Heart left ventricle (tissue), 16 donors: ENCODE measurements at regions not wholly inside any gene's neighbourhood (a gene's known extent, or its start where the extent isn't known, plus 50 kb on each side); places are given as distances from the start of the nearest gene placed in this dataset.
"Not testable (repeated sequence)": the region's sequence is repeated elsewhere in the genome, so short reads cannot be mapped to it uniquely, and the experiment has no call there.

Experiments used
- ATAC-seq, 4 donors: fragments of 200-7000 bp; cut with Tn5 transposase; one replicate each; pipeline ENCODE4 v1.9.1; 2020 to 2022; ENCODE audit warnings: moderate library complexity in 4 of 4, mild to moderate bottlenecking in 3 of 4, moderate number of reproducible peaks in 1 of 4
- DNase-seq, 5 donors: peaks; one replicate each; pipeline ENCODE4 v3.0.0-alpha.2; 2020
- H3K27ac ChIP-seq, 12 donors: fragments of 200-600 bp; sonication (generic) in 4 of 12; one replicate each; pipeline versions ENCODE4 v1.5.0 to v1.8.0; 2016 to 2022; ENCODE audit warnings: mild to moderate bottlenecking in 2 of 12
- H3K27me3 ChIP-seq, 9 donors: fragments of 200-600 bp; sonication (generic) in 2 of 9; one replicate each; pipeline versions ENCODE4 v1.5.1 to v1.8.0; 2016 to 2022; ENCODE audit warnings: mild to moderate bottlenecking in 3 of 9
- H3K36me3 ChIP-seq, 9 donors: fragments of 200-600 bp; sonication (generic) in 2 of 9; one replicate each; pipeline versions ENCODE4 v1.5.0 to v1.8.0; 2018 to 2022; ENCODE audit warnings: mild to moderate bottlenecking in 2 of 9
- H3K4me1 ChIP-seq, 12 donors: fragments of 200-600 bp; sonication (generic) in 4 of 12; one replicate each; pipeline versions ENCODE4 v1.5.0 to v1.8.0; 2016 to 2022; ENCODE audit warnings: mild to moderate bottlenecking in 3 of 12
- H3K4me3 ChIP-seq, 12 donors: fragments of 200-600 bp; sonication (generic) in 4 of 12; one replicate each; pipeline versions ENCODE4 v1.5.0 to v1.8.0; 2017 to 2022; ENCODE audit warnings: mild to moderate bottlenecking in 9 of 12, moderate library complexity in 4 of 12
- H3K9me3 ChIP-seq, 12 donors: fragments of 200-600 bp; sonication (generic) in 4 of 12; one replicate each; pipeline versions ENCODE4 v1.5.0 to v1.8.0; 2016 to 2022; ENCODE audit warnings: mild to moderate bottlenecking in 1 of 12
- POLR2A ChIP-seq, 2 donors: fragments of 450-650 bp; IDR thresholded peaks; one replicate each; pipeline ENCODE4 v1.6.1; 2017; ENCODE audit warnings: antibody characterized with exemption in 2 of 2, mild to moderate bottlenecking in 2 of 2, moderate library complexity in 2 of 2
- WGBS, 4 donors: extraction: QIAGEN DNeasy Blood & Tissue Kit in 2 of 4; methylation state at CpG; one replicate each; pipeline versions ENCODE4 v1.1.5 to v1.1.7; 2013 to 2018; 5-methylcytosine and 5-hydroxymethylcytosine counted together
- intact Hi-C, 10 donors: fragments of 100-400 bp; cut with DNase I; formaldehyde crosslinking; loops; one replicate each; pipeline versions ENCODE4 v1.11.1 to v1.14.2; 2022
- TF ChIP-seq, protein P1 (sequence below), 12 donors: fragments of 200-600 bp; sonication (generic) in 4 of 12; IDR thresholded peaks; one replicate each; pipeline versions ENCODE4 v1.5.0 to v1.8.0; 2018 to 2022; ENCODE audit warnings: antibody characterized with exemption in 12 of 12, mild to moderate bottlenecking in 5 of 12
- donor health status: ischemic (EF 13 %, LVEDD 7.1; RV severe dilation, severe dysfunction).
- donor health status: healthy with polysubstance abuse.
- donor health status: DM: no; HTN: yes; CAD: no.
- donor health status: DM: no; HTN: no; CAD: no.
- donor health status: ischemic (EF 25% LVEDD 6.9; RV normal size, moderate dysfunction).
- donor health status: ischemic (EF 25% LVEDD 5.7; RV mildly dilated, moderate dysfunction).
- donor health status: healthy.
- donor health status: DM: yes; HTN: yes; CAD: no.
- donor health status: ischemic (EF 35%, LVEDD 5.7; RV mildly dilated, moderate dysfunction).
- donor health status: nonischemic (EF 11% LVEDD 7.7; RV severe dilation, severe dysfunction).
- donor health status: DM: yes; HTN: yes; CAD: no.
- donor health status: PGD.
- donor health status: ischemic (EF 29% LVEDD 5.4; RV normal size, mild dysfunction).
- donor health status: nonischemic (EF 23%, LVEDD 6.1; RV moderate dilation, normal function).

DNA sequence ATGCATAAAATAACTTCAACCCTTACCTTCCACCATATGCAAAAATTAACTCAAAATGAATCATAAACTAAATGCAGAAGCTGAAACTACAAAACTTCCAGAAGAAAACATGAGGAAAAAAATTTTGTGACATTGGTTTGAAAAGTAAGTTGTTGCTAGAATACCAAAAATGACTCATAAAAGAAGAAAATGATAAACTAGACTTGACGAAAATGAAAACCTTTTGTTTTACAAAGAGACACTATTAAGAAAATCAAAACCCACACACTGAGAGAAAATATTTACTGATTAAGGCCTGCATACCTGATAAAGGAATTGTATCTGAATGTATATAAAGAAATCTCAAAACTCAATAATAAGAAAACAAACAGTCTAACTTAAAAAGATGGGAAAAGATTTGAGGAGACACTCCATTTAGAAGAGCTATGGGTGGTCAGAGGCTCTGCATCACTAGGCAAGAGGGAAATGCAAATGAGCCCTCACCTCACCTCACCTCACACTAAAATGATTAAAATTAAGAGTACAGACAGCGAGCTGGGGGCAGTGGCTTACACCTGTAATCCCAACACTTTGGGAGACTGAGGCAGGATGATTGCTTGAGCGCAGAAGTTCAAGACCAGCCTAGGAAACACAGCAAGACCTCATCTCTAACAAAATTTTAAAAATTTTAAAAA lies 97.6 kb upstream of the CST7 start:
- ATAC-seq (no peak), DNase-seq (no peak)
- Histone ChIP-seq H3K27ac (no peak overlapping the region), H3K4me1 (no peaks in the 10 kb centered on the region), H3K9me3 (peaks cover 0 to 33% (median 11%) of the 10 kb centered on the region in 12 donors), H3K27me3 (peaks cover 0 to 14% (median 0%) of the 10 kb centered on the region in 9 donors), H3K36me3 (no peaks in the 10 kb centered on the region), H3K4me3 (no peak overlapping the region)
- intact Hi-C loops, result loop anchor here in 1 of 10 donors (10.0 kb wide), 1 partner anchor 63 kb away; no protein-coding TSS in a partner anchor
- TF ChIP-seq, protein P1, sequence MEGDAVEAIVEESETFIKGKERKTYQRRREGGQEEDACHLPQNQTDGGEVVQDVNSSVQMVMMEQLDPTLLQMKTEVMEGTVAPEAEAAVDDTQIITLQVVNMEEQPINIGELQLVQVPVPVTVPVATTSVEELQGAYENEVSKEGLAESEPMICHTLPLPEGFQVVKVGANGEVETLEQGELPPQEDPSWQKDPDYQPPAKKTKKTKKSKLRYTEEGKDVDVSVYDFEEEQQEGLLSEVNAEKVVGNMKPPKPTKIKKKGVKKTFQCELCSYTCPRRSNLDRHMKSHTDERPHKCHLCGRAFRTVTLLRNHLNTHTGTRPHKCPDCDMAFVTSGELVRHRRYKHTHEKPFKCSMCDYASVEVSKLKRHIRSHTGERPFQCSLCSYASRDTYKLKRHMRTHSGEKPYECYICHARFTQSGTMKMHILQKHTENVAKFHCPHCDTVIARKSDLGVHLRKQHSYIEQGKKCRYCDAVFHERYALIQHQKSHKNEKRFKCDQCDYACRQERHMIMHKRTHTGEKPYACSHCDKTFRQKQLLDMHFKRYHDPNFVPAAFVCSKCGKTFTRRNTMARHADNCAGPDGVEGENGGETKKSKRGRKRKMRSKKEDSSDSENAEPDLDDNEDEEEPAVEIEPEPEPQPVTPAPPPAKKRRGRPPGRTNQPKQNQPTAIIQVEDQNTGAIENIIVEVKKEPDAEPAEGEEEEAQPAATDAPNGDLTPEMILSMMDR (IDR thresholded peaks at IDR 0.05), result no peak
- no peak for TF ChIP-seq POLR2A (IDR thresholded peaks at IDR 0.05)
- WGBS, 4 donors, result 78 to 86% (median 80%) methylated on average over 3 of the region's 3 CpGs

DNA sequence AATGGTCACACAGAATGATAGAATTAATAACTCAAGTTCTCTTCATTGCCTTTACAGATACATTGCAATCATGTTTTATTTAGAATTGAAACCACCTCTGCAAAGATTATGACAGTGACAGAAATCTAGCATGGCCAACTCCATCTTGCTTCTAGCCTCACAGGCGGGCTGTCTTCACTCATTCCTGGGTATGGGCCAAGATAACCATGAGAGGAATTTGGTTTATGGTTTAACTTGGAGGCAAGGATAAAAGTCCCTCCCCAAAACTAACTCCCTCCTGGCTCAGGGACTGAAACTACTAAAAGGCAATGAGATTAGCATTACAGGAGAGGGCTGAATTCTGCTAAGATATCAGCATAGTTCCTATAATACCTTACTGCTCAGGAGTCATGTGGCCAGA lies 95.2 kb upstream of the CST7 start:
- 33 to 67% (median 42%) methylated on average over 1 of the region's 1 CpG for WGBS, 4 donors
- Histone ChIP-seq H3K4me3 (no peak overlapping the region), H3K27me3 (peaks cover 0 to 14% (median 0%) of the 10 kb centered on the region in 9 donors), H3K4me1 (no peaks in the 10 kb centered on the region), H3K27ac (no peak overlapping the region), H3K9me3 (peaks cover 0 to 28% (median 10%) of the 10 kb centered on the region in 12 donors), H3K36me3 (no peaks in the 10 kb centered on the region)
- DNase-seq (no peak), ATAC-seq (no peak)
- TF ChIP-seq POLR2A (IDR thresholded peaks at IDR 0.05), result no peak
- TF ChIP-seq, protein P1 (IDR thresholded peaks at IDR 0.05), result no peak
- intact Hi-C loops, result loop anchor here in 1 of 10 donors (10.0 kb wide), 1 partner anchor 61 kb away; no protein-coding TSS in a partner anchor

DNA sequence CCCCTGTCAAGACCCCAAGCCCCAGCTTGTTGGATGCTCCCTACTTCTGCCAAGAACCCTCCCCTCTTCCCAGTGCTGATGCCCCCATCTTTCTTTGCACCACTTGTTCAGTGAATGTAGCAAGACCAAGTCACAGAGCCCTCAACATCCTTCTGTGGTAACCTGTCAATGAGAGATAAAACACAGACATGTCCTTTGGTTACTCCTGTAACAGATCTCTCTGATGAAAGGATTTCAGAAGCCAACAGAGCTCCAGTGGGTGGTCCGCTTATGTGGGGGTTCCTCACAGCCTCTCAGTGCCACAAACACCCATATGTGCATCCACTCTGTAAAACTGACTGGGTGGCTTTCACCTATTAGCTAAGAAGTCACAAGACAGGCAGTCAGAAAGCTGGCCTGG lies 93.2 kb upstream of the CST7 start:
- whole genome bisulfite sequencing, 4 donors, result 77 to 86% (median 84%) methylated on average over 1 of the region's 1 CpG
- ATAC-seq, result no peak

DNA sequence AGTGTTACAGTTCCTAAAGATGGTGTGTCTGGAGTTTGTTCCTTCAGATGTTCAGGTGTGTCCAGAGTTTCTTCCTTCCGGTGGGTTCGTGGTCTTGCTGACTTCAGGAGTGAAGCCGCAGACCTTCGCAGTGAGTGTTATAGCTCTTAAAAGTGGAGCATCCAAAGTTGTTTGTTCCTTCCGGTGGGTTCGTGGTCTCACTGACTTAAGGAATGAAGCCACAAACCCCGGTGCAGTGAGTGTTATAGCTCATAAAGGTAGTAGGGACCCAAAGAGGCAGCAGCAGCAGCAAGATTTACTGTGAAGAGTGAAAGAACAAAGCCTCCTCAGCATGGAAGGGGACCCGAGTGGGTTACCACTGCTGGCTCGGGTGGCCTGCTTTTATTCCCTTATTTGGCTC lies 90.6 kb upstream of the CST7 start:
- H3K27me3 ChIP-seq, H3K36me3 ChIP-seq, ATAC-seq, DNase-seq, H3K27ac ChIP-seq, H3K4me1 ChIP-seq, H3K4me3 ChIP-seq: not testable (repeated sequence)
- intact Hi-C loops, result loop anchor here in 1 of 10 donors (10.0 kb wide), 1 partner anchor 56 kb away; no protein-coding TSS in a partner anchor
- 80 to 94% (median 86%) methylated on average over 9 of the region's 9 CpGs for WGBS, 4 donors
- peaks cover 0 to 28% (median 10%) of the 10 kb centered on the region in 12 donors for H3K9me3 ChIP-seq

More for the DNA sequence above, 93.2 kb upstream of the CST7 start:
- no peak overlapping the region for H3K27ac ChIP-seq
- no peak for DNase-seq
- no peaks in the 10 kb centered on the region for H3K4me1 ChIP-seq
- H3K36me3 ChIP-seq, result no peaks in the 10 kb centered on the region
- intact Hi-C loops, result loop anchor here in 1 of 10 donors (10.0 kb wide), 1 partner anchor 59 kb away; no protein-coding TSS in a partner anchor
- TF ChIP-seq, protein P1 (IDR thresholded peaks at IDR 0.05), result no peak
- no peak for TF ChIP-seq POLR2A (IDR thresholded peaks at IDR 0.05)
- H3K9me3 ChIP-seq, result peaks cover 0 to 28% (median 10%) of the 10 kb centered on the region in 12 donors
- no peak overlapping the region for H3K4me3 ChIP-seq
- H3K27me3 ChIP-seq, result peaks cover 0 to 3% (median 0%) of the 10 kb centered on the region in 9 donors
